ENCODE measurements at regions not wholly inside any gene's neighbourhood (a gene's known extent, or its start where the extent isn't known, plus 50 kb on each side); places are given as distances from the start of the nearest gene placed in this dataset.
"Not testable (repeated sequence)": the region's sequence is repeated elsewhere in the genome, so short reads cannot be mapped to it uniquely, and the experiment has no call there.

DNA sequence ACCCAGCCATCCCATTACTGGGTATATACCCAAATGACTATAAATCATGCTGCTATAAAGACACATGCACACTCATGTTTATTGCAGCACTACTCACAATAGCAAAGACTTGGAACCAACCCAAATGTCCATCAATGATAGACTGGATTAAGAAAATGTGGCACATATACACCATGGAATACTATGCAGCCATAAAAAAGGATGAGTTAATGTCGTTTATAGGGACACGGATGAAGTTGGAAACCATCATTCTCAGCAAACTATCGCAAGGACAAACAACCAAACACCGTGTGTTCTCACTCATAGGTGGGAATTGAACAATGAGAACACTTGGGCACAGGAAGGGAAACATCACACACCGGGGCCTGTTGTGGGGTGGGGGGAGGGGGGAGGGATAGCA lies 61.1 kb upstream of the MAP4K3 start:
- not testable (repeated sequence) for H4K20me1 ChIP-seq (ENCODE audit: insufficient read depth, low read depth, low read length); H3K4me2 ChIP-seq (ENCODE audit: low read depth, low read length, poor library complexity, severe bottlenecking); H3K27ac ChIP-seq (ENCODE audit: low read length); H3K9ac ChIP-seq (ENCODE audit: low read length); H3K9me3 ChIP-seq (ENCODE audit: low read length); H2AFZ ChIP-seq (ENCODE audit: low read length); DNase-seq; H3K9me2 ChIP-seq (replicated peaks; ENCODE audit: insufficient read depth, low read length); H3K36me3 ChIP-seq (ENCODE audit: insufficient read depth, low read length); H3K27me3 ChIP-seq (ENCODE audit: low read length); H3K4me3 ChIP-seq (ENCODE audit: low read length); H3K79me2 ChIP-seq (ENCODE audit: low read length)
- peaks cover 24% of the 10 kb centered on the region for H3K4me1 ChIP-seq (ENCODE audit: low read length)

DNA sequence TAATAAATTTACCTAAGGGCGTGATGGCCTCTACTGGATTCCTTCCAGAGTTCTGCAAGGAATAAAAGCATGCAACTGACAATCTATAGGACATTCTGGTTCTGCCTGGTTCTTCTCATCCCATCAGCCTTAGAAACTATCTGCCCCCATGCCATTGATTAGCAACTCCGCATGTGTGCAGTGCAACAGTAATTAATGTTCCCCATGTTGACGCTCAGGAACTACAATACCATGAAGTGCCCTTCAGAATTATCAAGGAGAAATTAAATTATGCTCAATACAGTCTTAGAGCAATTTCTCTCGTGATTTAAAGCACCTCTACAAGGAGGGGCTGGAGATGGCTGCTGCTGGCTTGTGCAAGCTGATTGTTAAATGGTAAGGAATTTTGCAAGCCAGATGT lies 61.7 kb upstream of the MAP4K3 start:
- no peaks in the 10 kb centered on the region for H4K20me1 ChIP-seq (ENCODE audit: insufficient read depth, low read depth, low read length)
- H3K27me3 ChIP-seq (ENCODE audit: low read length): no peaks in the 10 kb centered on the region
- H3K4me3 ChIP-seq (ENCODE audit: low read length): no peak overlapping the region
- H3K79me2 ChIP-seq (ENCODE audit: low read length): no peaks in the 10 kb centered on the region
- no peak overlapping the region for H3K9ac ChIP-seq (ENCODE audit: low read length)
- peaks cover 27% of the 10 kb centered on the region for H3K4me1 ChIP-seq (ENCODE audit: low read length)
- H3K27ac ChIP-seq (ENCODE audit: low read length): no peak overlapping the region
- no peaks in the 10 kb centered on the region for H3K36me3 ChIP-seq (ENCODE audit: insufficient read depth, low read length)
- no peak overlapping the region for H2AFZ ChIP-seq (ENCODE audit: low read length)
- H3K4me2 ChIP-seq (ENCODE audit: low read depth, low read length, poor library complexity, severe bottlenecking): no peak overlapping the region
- H3K9me3 ChIP-seq (ENCODE audit: low read length): no peaks in the 10 kb centered on the region
- no peak for DNase-seq
- no peaks in the 10 kb centered on the region for H3K9me2 ChIP-seq (replicated peaks; ENCODE audit: insufficient read depth, low read length)

DNA sequence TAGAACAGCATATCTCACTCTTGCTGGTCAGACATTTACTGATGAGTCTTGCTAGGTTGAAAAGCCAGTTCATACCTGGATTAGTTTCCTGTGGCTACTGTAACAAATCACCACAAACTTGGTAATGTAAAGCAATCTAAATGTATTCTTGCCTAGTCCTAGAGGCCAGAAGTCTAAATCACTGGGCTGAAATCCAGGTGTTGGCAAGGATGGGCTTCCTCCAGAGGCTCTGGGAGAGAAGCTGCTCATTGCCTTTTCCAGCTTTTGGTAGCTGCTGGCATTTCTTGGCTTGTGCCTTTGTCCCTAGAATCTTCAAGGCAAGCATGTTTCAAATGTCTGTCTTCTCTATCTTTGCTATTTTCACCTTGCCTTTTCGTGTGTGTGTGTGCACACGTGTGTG lies 62.3 kb upstream of the MAP4K3 start:
- H3K4me1 ChIP-seq (ENCODE audit: low read length): peaks cover 30% of the 10 kb centered on the region
- H2AFZ ChIP-seq (ENCODE audit: low read length): no peak overlapping the region
- H3K9me3 ChIP-seq (ENCODE audit: low read length): no peaks in the 10 kb centered on the region
- no peaks in the 10 kb centered on the region for H3K79me2 ChIP-seq (ENCODE audit: low read length)
- no peaks in the 10 kb centered on the region for H4K20me1 ChIP-seq (ENCODE audit: insufficient read depth, low read depth, low read length)
- no peaks in the 10 kb centered on the region for H3K36me3 ChIP-seq (ENCODE audit: insufficient read depth, low read length)
- H3K9me2 ChIP-seq (replicated peaks; ENCODE audit: insufficient read depth, low read length): no peaks in the 10 kb centered on the region
- no peak overlapping the region for H3K9ac ChIP-seq (ENCODE audit: low read length)
- no peak for DNase-seq
- 0 out of 2 replicates have a peak, but pooled peaks cover 2% of the 10 kb centered on the region for H3K27me3 ChIP-seq (ENCODE audit: low read length)
- no peak overlapping the region for H3K4me2 ChIP-seq (ENCODE audit: low read depth, low read length, poor library complexity, severe bottlenecking)
- H3K4me3 ChIP-seq (ENCODE audit: low read length): no peak overlapping the region
- H3K27ac ChIP-seq (ENCODE audit: low read length): no peak overlapping the region

DNA sequence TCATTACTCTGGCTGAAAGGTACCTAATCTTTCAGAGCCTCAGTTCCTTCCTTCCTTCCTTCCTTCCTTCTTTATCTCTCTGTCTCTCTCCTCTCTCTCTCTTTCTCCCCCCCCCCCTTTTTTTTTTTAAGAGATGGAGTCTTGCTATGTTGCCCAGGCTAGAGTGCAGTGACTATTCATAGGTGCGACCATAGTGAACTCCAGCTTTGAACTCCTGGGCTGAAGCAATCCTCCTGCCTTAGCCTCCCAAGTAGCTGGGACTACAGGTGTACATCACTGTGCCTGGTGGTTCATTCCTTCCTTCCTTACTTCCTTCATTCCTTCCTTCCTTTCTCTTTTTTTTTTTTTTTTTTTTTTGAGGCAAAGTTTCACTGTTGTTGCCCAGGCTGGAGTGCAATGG lies 64.3 kb upstream of the MAP4K3 start:
- Histone ChIP-seq H3K79me2 (ENCODE audit: low read length) (no peaks in the 10 kb centered on the region), H3K9me2 (replicated peaks; ENCODE audit: insufficient read depth, low read length) (no peaks in the 10 kb centered on the region), H3K4me3 (ENCODE audit: low read length) (no peak overlapping the region), H3K27me3 (ENCODE audit: low read length) (0 out of 2 replicates have a peak, but pooled peaks cover 2% of the 10 kb centered on the region), H3K4me1 (ENCODE audit: low read length) (peaks cover 25% of the 10 kb centered on the region), H3K9ac (ENCODE audit: low read length) (no peak overlapping the region), H3K27ac (ENCODE audit: low read length) (no peak overlapping the region), H3K4me2 (ENCODE audit: low read depth, low read length, poor library complexity, severe bottlenecking) (no peak overlapping the region), H4K20me1 (ENCODE audit: insufficient read depth, low read depth, low read length) (no peaks in the 10 kb centered on the region), H2AFZ (ENCODE audit: low read length) (no peak overlapping the region), H3K9me3 (ENCODE audit: low read length) (no peaks in the 10 kb centered on the region), H3K36me3 (ENCODE audit: insufficient read depth, low read length) (no peaks in the 10 kb centered on the region)
- no peak for DNase-seq

DNA sequence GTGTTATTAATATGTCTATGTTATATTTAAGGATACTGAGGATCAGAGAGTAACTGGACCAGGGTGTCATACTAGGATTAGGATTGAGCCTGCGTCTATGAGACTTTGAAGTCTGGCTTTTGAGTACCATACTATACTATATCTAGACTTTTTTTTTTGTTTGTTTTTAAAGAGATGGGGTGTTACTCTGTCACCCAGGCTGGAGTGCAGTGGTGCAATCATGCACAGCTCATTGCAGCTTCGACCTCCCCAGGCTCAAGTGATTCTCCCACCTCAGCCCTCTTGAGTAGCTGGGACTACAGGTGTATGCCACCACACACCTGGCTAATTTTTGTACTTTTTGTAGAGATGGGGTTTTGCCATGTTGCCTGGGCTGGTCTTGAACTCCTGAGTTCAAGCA lies 66.2 kb upstream of the MAP4K3 start:
- H3K9me3 ChIP-seq (ENCODE audit: low read length): no peaks in the 10 kb centered on the region
- H3K4me1 ChIP-seq (ENCODE audit: low read length): peaks cover 25% of the 10 kb centered on the region
- H3K36me3 ChIP-seq (ENCODE audit: insufficient read depth, low read length): no peaks in the 10 kb centered on the region
- no peaks in the 10 kb centered on the region for H3K79me2 ChIP-seq (ENCODE audit: low read length)
- no peak overlapping the region for H3K27ac ChIP-seq (ENCODE audit: low read length)
- H3K4me3 ChIP-seq (ENCODE audit: low read length): no peak overlapping the region
- H3K27me3 ChIP-seq (ENCODE audit: low read length): 0 out of 2 replicates have a peak, but pooled peaks cover 2% of the 10 kb centered on the region
- no peak for DNase-seq
- no peaks in the 10 kb centered on the region for H3K9me2 ChIP-seq (replicated peaks; ENCODE audit: insufficient read depth, low read length)
- H3K9ac ChIP-seq (ENCODE audit: low read length): no peak overlapping the region
- H2AFZ ChIP-seq (ENCODE audit: low read length): no peak overlapping the region
- no peaks in the 10 kb centered on the region for H4K20me1 ChIP-seq (ENCODE audit: insufficient read depth, low read depth, low read length)
- no peak overlapping the region for H3K4me2 ChIP-seq (ENCODE audit: low read depth, low read length, poor library complexity, severe bottlenecking)

DNA sequence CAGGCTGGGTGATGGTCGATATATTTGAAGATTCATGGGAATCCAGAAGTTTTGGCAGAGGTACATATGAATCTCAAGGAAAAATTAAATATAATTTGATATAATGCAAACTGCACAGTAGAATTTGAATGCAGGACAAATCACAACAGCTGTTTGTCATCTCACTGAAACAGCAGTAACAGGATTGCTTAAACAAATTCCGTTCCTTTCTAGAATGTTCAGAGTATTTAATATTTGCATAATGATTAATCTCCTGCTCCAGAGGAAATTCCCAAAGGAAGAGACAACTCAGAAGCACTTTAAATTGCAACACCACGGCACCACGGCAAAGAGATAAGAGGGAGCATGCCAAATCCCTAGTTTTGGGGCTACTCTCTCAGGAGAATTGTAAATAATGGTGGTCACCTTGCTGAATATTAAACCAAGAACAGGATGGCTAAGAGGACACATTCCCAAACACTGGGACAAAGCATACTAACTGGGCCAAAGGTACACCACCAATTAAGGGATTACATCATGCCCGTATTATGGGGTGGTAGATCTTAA lies 67.8 kb upstream of the MAP4K3 start:
- no peak for DNase-seq
- Histone ChIP-seq H3K27ac (ENCODE audit: low read length) (no peak overlapping the region), H2AFZ (ENCODE audit: low read length) (no peak overlapping the region), H3K27me3 (ENCODE audit: low read length) (0 out of 2 replicates have a peak, but pooled peaks cover 2% of the 10 kb centered on the region), H3K4me2 (ENCODE audit: low read depth, low read length, poor library complexity, severe bottlenecking) (peak overlapping the region; percentile 34), H3K4me1 (ENCODE audit: low read length) (peaks cover 19% of the 10 kb centered on the region), H3K9ac (ENCODE audit: low read length) (no peak overlapping the region), H3K9me2 (replicated peaks; ENCODE audit: insufficient read depth, low read length) (no peaks in the 10 kb centered on the region), H3K36me3 (ENCODE audit: insufficient read depth, low read length) (no peaks in the 10 kb centered on the region), H3K9me3 (ENCODE audit: low read length) (no peaks in the 10 kb centered on the region), H4K20me1 (ENCODE audit: insufficient read depth, low read depth, low read length) (no peaks in the 10 kb centered on the region), H3K79me2 (ENCODE audit: low read length) (no peaks in the 10 kb centered on the region), H3K4me3 (ENCODE audit: low read length) (no peak overlapping the region; the same call in 1 of the 2 replicates)

DNA sequence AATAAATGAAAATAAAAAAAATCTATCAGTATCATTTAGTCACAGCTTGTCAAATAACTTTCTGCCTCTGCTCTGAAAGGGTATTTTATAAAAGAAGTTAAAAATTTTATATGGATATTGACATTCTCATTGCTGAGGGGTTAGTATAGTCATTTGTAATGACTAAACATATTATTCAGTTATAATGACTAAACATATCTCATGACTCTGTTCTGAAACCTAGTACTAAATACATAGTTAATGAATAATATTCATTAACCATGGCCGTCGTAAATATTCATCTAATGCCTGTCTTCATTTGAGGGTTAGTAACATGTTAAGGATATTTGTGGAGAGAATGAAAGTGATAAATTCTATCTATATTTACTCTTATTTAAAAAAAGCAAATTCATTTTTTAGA lies 69.1 kb upstream of the MAP4K3 start:
- Histone ChIP-seq H3K4me2 (ENCODE audit: low read depth, low read length, poor library complexity, severe bottlenecking) (no peak overlapping the region), H4K20me1 (ENCODE audit: insufficient read depth, low read depth, low read length) (no peaks in the 10 kb centered on the region), H3K9me3 (ENCODE audit: low read length) (no peaks in the 10 kb centered on the region), H3K4me3 (ENCODE audit: low read length) (no peak overlapping the region), H3K9ac (ENCODE audit: low read length) (no peak overlapping the region), H3K4me1 (ENCODE audit: low read length) (peaks cover 19% of the 10 kb centered on the region), H2AFZ (ENCODE audit: low read length) (no peak overlapping the region), H3K36me3 (ENCODE audit: insufficient read depth, low read length) (no peaks in the 10 kb centered on the region), H3K79me2 (ENCODE audit: low read length) (no peaks in the 10 kb centered on the region), H3K9me2 (replicated peaks; ENCODE audit: insufficient read depth, low read length) (no peaks in the 10 kb centered on the region), H3K27ac (ENCODE audit: low read length) (no peak overlapping the region), H3K27me3 (ENCODE audit: low read length) (0 out of 2 replicates have a peak, but pooled peaks cover 2% of the 10 kb centered on the region)
- DNase-seq: no peak

DNA sequence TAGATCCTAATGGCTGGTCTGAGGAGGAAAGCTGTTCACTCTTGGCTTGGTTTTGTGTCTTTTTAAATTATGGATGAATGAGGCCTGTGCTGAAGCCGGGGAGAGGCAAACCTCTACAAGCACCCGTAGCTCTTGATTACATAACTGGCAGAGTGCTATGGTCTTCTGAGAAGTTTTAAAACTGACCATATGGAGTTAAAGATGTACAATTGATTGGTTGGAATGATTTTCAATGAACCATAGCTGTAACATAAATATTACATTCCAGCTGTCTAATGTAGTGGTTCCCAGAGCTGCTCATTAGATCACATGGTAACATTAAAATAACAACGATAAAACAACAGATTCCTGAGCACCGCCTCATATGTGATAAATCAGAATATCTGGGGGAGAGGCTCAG lies 71.1 kb upstream of the MAP4K3 start:
- Histone ChIP-seq H3K36me3 (ENCODE audit: insufficient read depth, low read length) (no peaks in the 10 kb centered on the region), H3K27me3 (ENCODE audit: low read length) (0 out of 2 replicates have a peak, but pooled peaks cover 2% of the 10 kb centered on the region), H3K9me3 (ENCODE audit: low read length) (no peaks in the 10 kb centered on the region), H4K20me1 (ENCODE audit: insufficient read depth, low read depth, low read length) (no peaks in the 10 kb centered on the region), H3K27ac (ENCODE audit: low read length) (no peak overlapping the region), H2AFZ (ENCODE audit: low read length) (no peak overlapping the region), H3K9ac (ENCODE audit: low read length) (no peak overlapping the region), H3K9me2 (replicated peaks; ENCODE audit: insufficient read depth, low read length) (no peaks in the 10 kb centered on the region), H3K4me2 (ENCODE audit: low read depth, low read length, poor library complexity, severe bottlenecking) (no peak overlapping the region), H3K4me1 (ENCODE audit: low read length) (peaks cover 16% of the 10 kb centered on the region), H3K79me2 (ENCODE audit: low read length) (no peaks in the 10 kb centered on the region), H3K4me3 (ENCODE audit: low read length) (no peak overlapping the region)
- no peak for DNase-seq

DNA sequence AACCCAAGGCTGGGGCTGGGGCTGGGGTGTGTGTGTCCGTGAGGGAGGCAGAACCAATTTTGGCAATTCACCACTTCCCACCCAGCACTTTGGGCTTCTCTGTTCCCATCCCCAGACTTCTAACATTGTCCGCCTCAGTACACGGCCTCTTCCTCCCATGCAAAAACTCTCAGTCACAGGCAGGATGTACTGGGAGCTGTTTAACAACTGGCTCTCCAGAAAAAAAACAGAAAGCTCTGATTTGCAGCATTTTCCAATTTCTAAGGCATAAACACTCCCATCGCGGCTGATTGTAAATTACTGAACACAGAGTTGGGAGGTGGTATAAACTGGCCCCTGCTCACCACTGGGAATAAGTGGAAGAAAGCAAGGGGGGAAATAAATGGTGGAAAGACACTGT lies 73.1 kb upstream of the MAP4K3 start:
- H3K9me3 ChIP-seq (ENCODE audit: low read length): no peaks in the 10 kb centered on the region
- no peaks in the 10 kb centered on the region for H3K9me2 ChIP-seq (replicated peaks; ENCODE audit: insufficient read depth, low read length)
- peaks cover under 1% of the 10 kb centered on the region for H3K4me1 ChIP-seq (ENCODE audit: low read length)
- H3K9ac ChIP-seq (ENCODE audit: low read length): no peak overlapping the region
- no peaks in the 10 kb centered on the region for H4K20me1 ChIP-seq (ENCODE audit: insufficient read depth, low read depth, low read length)
- H3K79me2 ChIP-seq (ENCODE audit: low read length): no peaks in the 10 kb centered on the region
- H3K36me3 ChIP-seq (ENCODE audit: insufficient read depth, low read length): no peaks in the 10 kb centered on the region
- DNase-seq: no peak
- no peak overlapping the region for H3K4me2 ChIP-seq (ENCODE audit: low read depth, low read length, poor library complexity, severe bottlenecking)
- no peaks in the 10 kb centered on the region for H3K27me3 ChIP-seq (ENCODE audit: low read length)
- H3K27ac ChIP-seq (ENCODE audit: low read length): no peak overlapping the region
- H2AFZ ChIP-seq (ENCODE audit: low read length): no peak overlapping the region
- H3K4me3 ChIP-seq (ENCODE audit: low read length): no peak overlapping the region

Measured in Karpas-422 (cell line).